LNCaP clone FGC (cell line): ENCODE measurements at regions not wholly inside any gene's neighbourhood (a gene's known extent, or its start where the extent isn't known, plus 50 kb on each side); places are given as distances from the start of the nearest gene placed in this dataset.
"Not testable (repeated sequence)": the region's sequence is repeated elsewhere in the genome, so short reads cannot be mapped to it uniquely, and the experiment has no call there.

ENCODE experiments used
- DNase-seq: peaks from one replicate; pipeline ENCODE4 v3.0.0-alpha.2; 2011; ENCODE audit warnings: low read depth
- H3K4me3 ChIP-seq: 2 replicates; pipeline ENCODE4 v1.5.1; 2011; ENCODE audit warnings: mild to moderate bottlenecking, low read depth, low read length, control low read depth
- CTCF ChIP-seq: IDR thresholded peaks from 2 replicates; pipeline ENCODE4 v1.5.1; 2012; ENCODE audit warnings: mild to moderate bottlenecking; ENCODE audit not compliant: control insufficient read depth, insufficient read depth; ENCODE audit errors: extremely low read depth

- DNase-seq: no peak
- no peak overlapping the region for H3K4me3 ChIP-seq
- no peak for TF ChIP-seq CTCF
Measured at GRCh38 chr19:34094960-34095359, 77.3 kb upstream of the LSM14A start.

GRCh38 chr19:34095411-34095810 is 76.9 kb upstream of the LSM14A start:
- DNase-seq, H3K4me3 ChIP-seq: not testable (repeated sequence)

- no peak overlapping the region for H3K4me3 ChIP-seq
- TF ChIP-seq CTCF: peak; percentile 73
- peak; percentile 33 for DNase-seq
Measured at GRCh38 chr19:34096020-34096915, 76.0 kb upstream of the LSM14A start.

- DNase-seq: no peak
Measured at GRCh38 chr19:34104096-34104495, 68.2 kb upstream of the LSM14A start.

GRCh38 chr19:34104557-34104956 is 67.7 kb upstream of the LSM14A start:
- TF ChIP-seq CTCF: no peak
- no peak overlapping the region for H3K4me3 ChIP-seq
- DNase-seq: no peak

More at GRCh38 chr19:34104096-34104495, 68.2 kb upstream of the LSM14A start:
- no peak overlapping the region for H3K4me3 ChIP-seq
- no peak for TF ChIP-seq CTCF

GRCh38 chr19:34109596-34109995 is 62.7 kb upstream of the LSM14A start:
- no peak for DNase-seq
- TF ChIP-seq CTCF: no peak
- H3K4me3 ChIP-seq: no peak overlapping the region

GRCh38 chr19:34118879-34119748 is 53.2 kb upstream of the LSM14A start:
- no peak for DNase-seq
- TF ChIP-seq CTCF: no peak
- H3K4me3 ChIP-seq: no peak overlapping the region
